Loucy (cell line): ENCODE measurements at regions not wholly inside any gene's neighbourhood (a gene's known extent, or its start where the extent isn't known, plus 50 kb on each side); places are given as distances from the start of the nearest gene placed in this dataset.

Experiments
- H2AFZ ChIP-seq: fragments of 200-600 bp; sonication (generic); 2 replicates; pipeline ENCODE4 v1.6.0; 2016; ENCODE audit warnings: antibody characterized with exemption, mild to moderate bottlenecking, low read length, moderate library complexity
- H3F3A ChIP-seq: fragments of 200-600 bp; 2 replicates; pipeline ENCODE4 v1.6.0; 2016; ENCODE audit warnings: antibody characterized with exemption, low read depth, mild to moderate bottlenecking
- H3K27me3 ChIP-seq: fragments of 200-600 bp; sonication (generic); 2 replicates; pipeline ENCODE4 v1.6.1; 2014; ENCODE audit warnings: low read length, mild to moderate bottlenecking; ENCODE audit not compliant: insufficient read depth, poor library complexity, severe bottlenecking
- H3K36me3 ChIP-seq: fragments of 200-600 bp; sonication (generic); 2 replicates; pipeline ENCODE4 v1.6.1; 2016; ENCODE audit warnings: low read length; ENCODE audit not compliant: insufficient read depth
- H3K4me1 ChIP-seq: fragments of 200-600 bp; sonication (generic); 2 replicates; pipeline ENCODE4 v1.5.1; 2014; ENCODE audit warnings: low read length, mild to moderate bottlenecking; ENCODE audit not compliant: insufficient read depth, poor library complexity, severe bottlenecking
- H3K4me2 ChIP-seq: fragments of 200-600 bp; sonication (generic); 2 replicates; pipeline ENCODE4 v1.6.0; 2014; ENCODE audit warnings: antibody characterized with exemption, low read length, low read depth, mild to moderate bottlenecking; ENCODE audit not compliant: poor library complexity, severe bottlenecking
- H3K4me3 ChIP-seq: fragments of 200-600 bp; sonication (generic); 2 replicates; pipeline ENCODE4 v1.5.1; 2014; ENCODE audit warnings: low read length, mild to moderate bottlenecking, mixed read lengths; ENCODE audit not compliant: poor library complexity, severe bottlenecking
- H3K79me2 ChIP-seq: fragments of 200-600 bp; sonication (generic); 2 replicates; pipeline ENCODE4 v1.6.1; 2014; ENCODE audit warnings: low read length; ENCODE audit not compliant: insufficient read depth
- H3K9ac ChIP-seq: fragments of 200-600 bp; sonication (generic); 2 replicates; pipeline ENCODE4 v1.6.0; 2014; ENCODE audit warnings: mild to moderate bottlenecking, low read depth, low read length, moderate library complexity; ENCODE audit not compliant: poor library complexity, severe bottlenecking
- H3K9me2 ChIP-seq: fragments of 200-600 bp; sonication (generic); replicated peaks from 2 replicates; pipeline ENCODE4 v1.6.1; 2016; ENCODE audit warnings: low read depth, low read length, mixed read lengths
- H3K9me3 ChIP-seq: fragments of 200-600 bp; sonication (generic); 2 replicates; pipeline ENCODE4 v1.6.1; 2014; ENCODE audit warnings: mild to moderate bottlenecking, antibody characterized with exemption, low read length, low read depth; ENCODE audit not compliant: insufficient read depth
- H4K20me1 ChIP-seq: fragments of 200-600 bp; sonication (generic); 2 replicates; pipeline ENCODE4 v1.6.0; 2014; ENCODE audit warnings: antibody characterized with exemption, low read length, mild to moderate bottlenecking; ENCODE audit not compliant: insufficient read depth, poor library complexity, severe bottlenecking
- CTCF ChIP-seq: fragments of 200-600 bp; sonication (generic); conservative IDR thresholded peaks from 2 replicates; pipeline ENCODE4 v1.5.1; 2014; ENCODE audit warnings: mild to moderate bottlenecking, antibody characterized with exemption, low read length
- EZH2phosphoT487 ChIP-seq: fragments of 200-600 bp; IDR thresholded peaks from 2 replicates; pipeline ENCODE4 v1.6.1; 2018; ENCODE audit warnings: antibody characterized with exemption, mild to moderate bottlenecking, moderate library complexity, borderline replicate concordance

DNA sequence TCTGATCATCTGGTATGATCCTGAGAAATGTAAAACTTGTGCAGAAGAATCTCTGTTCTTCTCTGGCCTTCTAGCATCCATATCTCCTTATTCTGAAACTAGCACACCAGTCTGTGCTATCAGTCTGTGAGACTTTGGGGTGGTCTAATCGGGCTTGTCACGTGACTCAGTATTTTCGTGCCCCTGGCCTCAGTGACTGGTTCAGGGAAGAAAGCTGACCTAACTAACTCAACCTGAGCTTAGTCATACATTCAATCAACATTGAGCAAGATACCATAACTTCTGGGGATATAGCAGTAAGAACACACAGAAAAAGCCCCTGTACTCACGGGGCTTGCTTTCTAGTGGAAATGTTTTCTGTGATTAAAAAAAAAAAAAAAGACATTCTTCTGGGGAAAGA is 109.3 kb downstream of the DKK1 start:
- H3K36me3 ChIP-seq: no peaks in the 10 kb centered on the region
- no peak overlapping the region for H3K4me2 ChIP-seq
- no peaks in the 10 kb centered on the region for H3K9me2 ChIP-seq
- no peaks in the 10 kb centered on the region for H3K4me1 ChIP-seq
- TF ChIP-seq CTCF (no peak), EZH2phosphoT487 (no peak)
- H3K9me3 ChIP-seq: no peaks in the 10 kb centered on the region
- H4K20me1 ChIP-seq: no peaks in the 10 kb centered on the region
- H3K4me3 ChIP-seq: no peak overlapping the region
- no peaks in the 10 kb centered on the region for H3F3A ChIP-seq
- H3K9ac ChIP-seq: no peak overlapping the region
- H2AFZ ChIP-seq: no peak overlapping the region
- H3K27me3 ChIP-seq: no peaks in the 10 kb centered on the region
- H3K79me2 ChIP-seq: no peaks in the 10 kb centered on the region

- Histone ChIP-seq H3K9me3 (no peaks in the 10 kb centered on the region), H3K9me2 (no peaks in the 10 kb centered on the region), H3K36me3 (no peaks in the 10 kb centered on the region), H3K27me3 (no peaks in the 10 kb centered on the region), H3K4me2 (no peak overlapping the region), H3K4me3 (no peak overlapping the region), H4K20me1 (no peaks in the 10 kb centered on the region), H3F3A (no peaks in the 10 kb centered on the region), H3K79me2 (no peaks in the 10 kb centered on the region), H2AFZ (no peak overlapping the region), H3K9ac (no peak overlapping the region), H3K4me1 (no peaks in the 10 kb centered on the region)
- TF ChIP-seq EZH2phosphoT487: no peak
- no peak for TF ChIP-seq CTCF
Observed at GRCh38 chr10:52424341-52424740, 110.3 kb downstream of the DKK1 start.

DNA sequence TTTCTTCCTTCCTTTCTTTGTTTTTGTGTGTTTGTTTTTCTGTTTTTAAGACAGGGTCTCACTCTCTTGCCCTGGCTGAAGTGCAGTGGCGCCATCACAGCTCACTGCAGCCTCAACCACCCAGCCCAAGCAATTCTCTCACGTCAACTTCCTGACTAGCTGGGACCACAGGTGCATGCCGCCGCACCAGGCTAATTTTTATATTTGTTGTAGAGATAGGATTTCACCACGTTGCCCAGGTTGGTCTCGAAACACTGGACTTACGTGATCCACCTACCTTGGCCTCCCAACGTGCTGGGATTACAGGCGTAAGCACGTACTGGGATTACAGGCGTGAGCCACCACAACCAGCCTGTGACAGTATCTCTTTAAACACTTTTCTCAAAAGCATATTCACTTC is 120.7 kb downstream of the DKK1 start:
- Histone ChIP-seq H3K4me1 (no peaks in the 10 kb centered on the region), H3K9me3 (no peaks in the 10 kb centered on the region), H3K36me3 (no peaks in the 10 kb centered on the region), H3F3A (no peaks in the 10 kb centered on the region), H2AFZ (no peak overlapping the region), H3K4me2 (no peak overlapping the region), H3K9ac (no peak overlapping the region), H3K4me3 (no peak overlapping the region), H3K27me3 (no peaks in the 10 kb centered on the region), H4K20me1 (no peaks in the 10 kb centered on the region), H3K79me2 (no peaks in the 10 kb centered on the region), H3K9me2 (no peaks in the 10 kb centered on the region)
- TF ChIP-seq EZH2phosphoT487 (no peak), CTCF (no peak)
